Ecto neural progenitor cell (in vitro differentiated cells): ENCODE measurements at regions not wholly inside any gene's neighbourhood (a gene's known extent, or its start where the extent isn't known, plus 50 kb on each side); places are given as distances from the start of the nearest gene placed in this dataset.

ENCODE experiments used
- DNase-seq: peaks from one replicate; pipeline ENCODE4 v3.0.0-alpha.2; 2018; ENCODE audit warnings: low spot score

DNA sequence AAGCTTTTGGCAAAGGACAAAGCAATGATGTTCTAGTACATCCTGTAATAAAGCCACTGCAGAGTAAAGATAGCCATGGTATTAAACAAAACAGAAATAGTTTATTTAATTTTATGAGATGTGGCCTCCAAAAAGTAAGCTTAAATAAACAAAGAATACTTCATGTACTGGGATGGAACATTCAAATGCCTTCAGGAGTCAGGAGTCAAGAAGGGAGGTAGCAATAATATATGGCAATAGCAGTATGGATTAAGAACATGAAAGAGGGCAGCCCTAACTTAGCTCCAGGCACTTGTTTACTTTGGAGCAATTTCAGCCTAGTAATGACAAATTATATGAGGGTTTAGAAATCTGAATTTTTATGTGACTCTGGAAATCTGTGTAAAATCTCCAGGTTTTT, 343.9 kb upstream of the THRB start:
- no peak for DNase-seq

DNA sequence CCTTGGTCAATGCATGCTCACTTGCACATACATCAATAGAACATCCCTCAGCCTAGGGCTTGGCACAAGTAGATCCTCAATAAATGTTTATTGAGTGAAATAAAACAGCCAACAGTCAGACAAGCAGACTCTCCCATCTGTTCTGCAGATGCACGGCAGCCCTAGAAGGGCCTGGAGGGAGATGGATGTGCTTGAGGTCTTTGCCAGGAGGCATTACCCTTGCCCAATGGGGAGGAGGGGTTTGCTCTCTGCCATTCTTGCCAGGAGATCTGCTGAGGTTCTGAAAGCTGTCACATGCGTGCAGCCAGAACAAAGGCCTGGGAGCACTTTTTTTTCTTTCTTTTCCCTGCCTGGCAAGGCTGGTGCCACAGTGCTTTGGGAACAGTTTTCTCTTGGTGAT, 349.3 kb upstream of the THRB start:
- no peak for DNase-seq

DNA sequence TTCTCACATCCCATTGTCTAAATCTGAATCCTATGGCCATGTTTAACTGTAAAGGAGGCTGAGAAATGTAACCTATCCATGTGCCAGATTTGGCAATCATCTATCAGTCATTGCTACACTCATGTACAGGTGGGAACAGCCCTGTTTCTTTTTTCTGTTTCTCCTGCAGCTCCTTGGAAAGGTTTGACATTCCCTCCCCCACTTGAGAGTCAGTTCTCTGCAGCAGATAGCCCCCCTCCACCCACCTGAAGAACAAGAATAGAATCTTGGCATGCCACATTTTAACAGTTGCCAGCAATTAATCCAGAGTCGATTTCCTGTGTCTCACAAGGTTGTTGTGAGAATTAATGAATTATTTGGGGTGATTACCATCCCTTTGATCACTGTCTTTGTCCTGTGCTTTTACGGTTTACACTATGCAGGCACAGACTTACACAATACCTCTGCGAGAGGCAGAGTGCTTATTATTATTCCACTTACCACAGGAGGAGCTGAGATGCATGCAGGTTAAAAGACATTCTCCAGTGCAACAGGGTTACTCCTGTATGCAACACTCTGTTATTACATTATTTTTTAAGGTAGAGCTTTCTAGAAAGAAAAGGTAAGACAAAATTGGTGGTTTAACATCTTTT, 351.0 kb upstream of the THRB start:
- DNase-seq: no peak

DNA sequence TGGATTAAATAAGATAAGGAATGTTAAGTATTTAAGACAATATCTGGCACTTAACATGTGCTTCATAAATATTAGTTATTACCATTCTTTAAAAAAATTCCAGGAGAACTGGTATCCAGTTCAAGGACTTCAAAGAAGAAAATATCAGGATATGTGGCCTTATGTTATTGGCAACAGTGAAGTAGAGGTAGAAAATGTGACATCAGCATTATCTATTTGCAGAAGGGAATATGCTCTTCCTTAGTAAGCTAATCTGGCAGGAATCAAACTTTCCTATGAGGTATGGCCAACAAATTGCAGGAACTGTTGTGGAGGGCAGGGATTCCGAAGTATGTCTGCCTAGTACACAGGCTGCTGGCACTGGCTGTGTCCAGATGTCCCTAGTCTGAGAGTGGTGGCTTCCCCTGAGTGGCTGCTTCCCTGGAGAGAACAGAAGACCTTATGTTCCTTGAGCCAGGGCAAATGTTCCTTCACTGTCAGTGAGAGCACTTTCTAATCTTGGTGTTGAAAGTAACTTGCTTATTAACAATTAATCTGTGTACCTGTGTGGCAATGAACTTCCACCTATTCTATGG, 351.7 kb upstream of the THRB start:
- DNase-seq: no peak

DNA sequence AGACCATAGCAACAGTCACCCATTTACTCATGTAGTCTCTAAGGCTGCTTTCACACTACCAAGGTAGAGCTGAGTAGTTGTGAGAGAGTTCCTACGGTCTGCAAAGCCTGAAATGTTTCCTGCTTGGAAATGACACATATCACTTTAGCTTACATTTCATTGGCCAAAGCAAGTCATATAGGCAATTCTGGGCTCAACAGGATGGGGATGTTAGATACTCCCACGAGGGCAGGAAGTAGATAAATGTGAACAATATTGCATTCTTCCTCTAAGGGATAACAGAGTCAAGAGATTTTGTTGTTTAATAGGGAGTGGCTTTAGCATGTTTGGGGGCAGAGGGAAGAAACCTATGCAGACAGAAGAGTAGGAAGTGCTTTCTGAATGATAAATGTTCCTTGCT, 355.6 kb upstream of the THRB start:
- DNase-seq: no peak

DNA sequence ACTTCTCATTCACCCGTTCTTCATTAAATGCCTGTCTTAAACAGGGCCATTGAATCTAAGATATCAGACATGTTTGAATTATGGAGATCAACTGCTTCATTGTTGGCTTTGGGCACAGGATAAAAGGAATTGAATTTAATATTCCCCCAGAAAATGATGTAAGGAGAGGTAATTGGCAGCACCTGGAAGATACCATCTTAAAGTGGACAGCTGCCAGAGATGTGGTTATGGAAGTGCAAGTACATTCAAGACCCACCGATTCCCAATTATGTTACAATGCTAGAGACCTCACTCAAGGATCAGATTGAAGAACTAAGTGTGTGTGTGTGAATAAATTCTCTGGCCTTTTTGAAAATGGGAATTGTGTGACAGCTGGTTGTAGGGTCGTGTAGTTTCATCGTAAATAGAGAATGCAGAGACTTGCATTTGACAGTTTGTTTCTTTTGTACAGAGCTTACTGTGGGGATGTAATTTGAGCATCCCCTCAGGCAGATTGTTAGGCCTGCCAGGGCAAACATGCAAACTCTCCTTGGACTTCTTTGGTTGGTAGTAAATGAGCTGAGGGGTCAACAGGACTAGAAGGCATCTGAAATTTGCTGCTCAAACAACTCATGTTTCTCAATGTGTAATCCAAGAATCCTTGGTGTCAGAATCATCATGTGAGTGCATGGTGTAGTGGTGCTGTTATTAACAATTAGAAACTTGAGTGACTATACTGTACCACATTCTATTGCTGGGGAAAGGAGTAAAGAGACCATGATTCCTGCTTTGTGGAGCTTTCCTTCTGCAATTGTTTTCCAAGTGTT, 359.2 kb upstream of the THRB start:
- no peak for DNase-seq

DNA sequence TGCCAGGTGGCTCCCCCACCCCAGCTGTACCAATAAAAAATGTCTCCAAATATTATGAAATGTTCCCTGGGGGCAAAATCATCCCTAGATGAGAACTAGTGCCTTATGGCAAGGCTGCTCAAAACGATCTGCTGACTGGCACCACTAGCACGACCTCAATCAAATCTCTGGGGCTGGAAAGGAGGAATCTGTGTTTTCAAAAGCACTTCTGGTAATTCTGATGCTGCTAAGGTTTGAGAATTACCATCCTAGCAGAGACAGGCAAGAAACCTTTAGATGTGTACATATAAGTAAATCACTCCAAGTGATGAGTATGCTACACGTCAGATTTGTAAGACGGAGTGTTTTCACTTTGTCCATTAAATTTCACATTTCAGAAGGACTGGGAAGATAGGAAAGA, 360.1 kb upstream of the THRB start:
- DNase-seq: no peak

DNA sequence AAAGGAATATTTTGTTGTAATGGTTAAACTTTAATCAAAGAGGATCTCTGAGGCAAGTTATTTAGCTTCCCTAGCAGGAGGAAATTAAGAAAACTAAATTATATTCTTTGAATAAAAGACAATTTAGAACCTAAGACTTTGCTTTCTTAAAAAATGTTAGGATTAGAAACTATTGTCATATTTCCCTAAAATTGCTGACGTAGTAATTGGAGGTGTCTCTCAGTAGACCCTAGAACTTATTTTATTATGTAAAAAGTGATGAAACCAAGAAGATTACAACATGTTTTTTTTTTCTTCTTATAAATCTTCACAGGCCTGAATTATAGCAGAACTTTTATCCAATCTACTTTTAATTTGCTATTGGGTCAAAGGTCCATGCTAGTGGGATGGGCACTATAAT, 363.3 kb upstream of the THRB start:
- no peak for DNase-seq

DNA sequence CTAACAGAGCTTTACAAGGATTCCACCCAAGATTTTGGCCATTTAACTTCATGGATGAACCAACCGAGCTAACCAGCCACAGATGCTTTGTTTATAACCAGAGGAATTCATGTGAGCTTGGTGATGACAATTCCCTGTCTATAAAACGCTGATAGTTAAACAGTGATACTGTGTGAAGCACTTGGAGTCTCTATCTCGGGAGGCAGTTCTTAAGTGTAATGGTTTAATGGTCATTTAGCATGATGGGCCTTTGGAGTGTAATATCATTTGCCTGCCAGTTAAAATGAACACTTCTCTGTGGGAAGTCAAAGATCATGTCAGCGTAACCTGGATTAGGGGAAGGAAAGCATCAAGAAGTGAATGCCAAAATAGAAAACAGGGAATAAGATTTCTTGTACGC, 368.6 kb upstream of the THRB start:
- DNase-seq: no peak

DNA sequence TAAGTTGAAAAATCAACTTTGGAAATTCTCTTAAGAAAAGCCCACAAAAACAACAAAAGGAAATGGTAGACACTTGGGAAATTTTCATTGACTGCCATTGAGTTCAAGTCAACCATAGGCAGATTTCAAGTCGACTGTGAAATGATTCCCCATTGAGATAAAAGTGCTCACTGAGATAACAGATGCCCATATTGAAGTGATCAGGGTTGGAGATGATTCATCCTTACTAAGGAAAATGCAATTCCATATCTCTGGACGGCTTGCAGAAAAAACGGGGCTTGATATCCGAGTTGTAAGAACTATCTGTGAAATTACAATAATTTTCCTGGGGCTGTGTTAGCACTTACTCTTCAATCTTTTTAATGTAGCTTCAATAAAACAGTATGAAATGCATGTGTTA, 373.1 kb upstream of the THRB start:
- DNase-seq: no peak

DNA sequence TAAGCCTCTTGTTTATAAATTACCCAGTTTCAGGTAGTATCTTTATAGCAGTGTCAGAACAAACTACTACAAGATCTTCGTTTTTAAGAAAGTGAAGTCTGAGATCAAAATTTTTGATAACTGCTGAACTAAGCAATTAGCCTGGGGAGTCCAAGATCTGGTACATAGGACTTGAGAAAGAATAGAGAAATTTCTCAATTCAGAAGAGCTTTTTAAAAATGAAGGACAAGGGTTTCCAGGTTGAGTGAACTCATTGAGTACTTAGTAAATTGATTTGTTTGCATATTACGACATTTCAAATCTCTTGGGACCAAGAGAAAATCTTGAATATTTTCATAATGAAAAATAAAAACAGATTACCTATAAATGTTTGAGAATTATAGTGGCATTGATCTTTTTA, 386.6 kb upstream of the THRB start:
- no peak for DNase-seq

DNA sequence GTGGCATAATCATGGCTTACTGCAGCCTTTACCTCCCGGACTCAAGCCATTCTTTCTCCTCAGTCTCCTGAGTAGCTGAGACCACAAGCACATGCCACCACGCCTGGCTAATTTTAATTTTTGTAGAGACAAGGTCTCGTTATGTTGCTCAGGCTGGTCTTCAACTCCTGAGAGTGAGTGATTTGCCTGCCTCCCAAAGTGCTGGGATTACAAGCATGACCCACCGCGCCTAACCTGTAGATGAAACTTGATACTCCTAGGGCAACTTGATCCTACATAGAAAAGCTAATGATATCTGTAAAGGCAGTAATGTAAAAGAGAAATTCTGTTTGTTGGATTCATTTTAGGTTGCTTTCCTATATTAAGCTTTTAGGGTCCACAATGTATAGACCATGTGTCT, 391.9 kb upstream of the THRB start:
- no peak for DNase-seq

DNA sequence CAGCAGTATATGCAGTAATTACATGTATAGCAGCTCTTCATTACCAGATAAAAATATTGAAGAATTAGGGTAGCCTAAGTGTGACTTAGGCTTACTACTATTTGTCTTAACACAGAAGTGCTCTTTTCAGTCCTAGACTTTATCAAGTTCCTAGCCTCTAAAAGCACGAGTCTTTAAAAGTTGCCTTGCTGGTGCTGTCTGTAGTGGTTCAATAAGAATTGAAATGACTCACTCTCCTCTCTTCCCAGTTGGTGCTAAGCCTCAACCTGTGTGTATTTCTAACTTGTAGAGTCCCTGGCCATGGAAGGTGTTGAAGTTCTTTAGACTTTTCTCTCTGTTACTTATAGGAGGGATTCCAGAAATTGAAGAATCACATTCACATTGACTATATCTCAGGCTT, 395.4 kb upstream of the THRB start:
- no peak for DNase-seq

DNA sequence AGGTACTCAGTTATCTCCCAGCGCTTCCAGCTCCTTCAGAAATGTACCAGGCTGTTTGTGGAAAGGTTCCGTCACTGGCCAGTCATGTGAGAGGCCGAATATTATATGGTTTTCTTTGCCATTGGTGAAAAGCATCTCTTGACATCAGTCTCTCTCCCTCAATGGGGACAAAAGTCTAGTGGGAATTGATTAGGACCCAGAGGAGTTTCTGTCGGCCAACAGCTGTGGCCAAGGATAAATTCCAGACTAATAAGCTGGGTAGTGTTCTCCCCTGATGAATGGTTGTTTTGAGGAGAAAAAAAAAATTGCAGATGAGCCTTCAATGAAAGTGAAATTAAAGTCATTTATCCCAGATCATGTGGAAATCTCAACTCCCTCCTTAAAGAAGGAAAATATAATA, 404.7 kb upstream of the THRB start:
- no peak for DNase-seq

DNA sequence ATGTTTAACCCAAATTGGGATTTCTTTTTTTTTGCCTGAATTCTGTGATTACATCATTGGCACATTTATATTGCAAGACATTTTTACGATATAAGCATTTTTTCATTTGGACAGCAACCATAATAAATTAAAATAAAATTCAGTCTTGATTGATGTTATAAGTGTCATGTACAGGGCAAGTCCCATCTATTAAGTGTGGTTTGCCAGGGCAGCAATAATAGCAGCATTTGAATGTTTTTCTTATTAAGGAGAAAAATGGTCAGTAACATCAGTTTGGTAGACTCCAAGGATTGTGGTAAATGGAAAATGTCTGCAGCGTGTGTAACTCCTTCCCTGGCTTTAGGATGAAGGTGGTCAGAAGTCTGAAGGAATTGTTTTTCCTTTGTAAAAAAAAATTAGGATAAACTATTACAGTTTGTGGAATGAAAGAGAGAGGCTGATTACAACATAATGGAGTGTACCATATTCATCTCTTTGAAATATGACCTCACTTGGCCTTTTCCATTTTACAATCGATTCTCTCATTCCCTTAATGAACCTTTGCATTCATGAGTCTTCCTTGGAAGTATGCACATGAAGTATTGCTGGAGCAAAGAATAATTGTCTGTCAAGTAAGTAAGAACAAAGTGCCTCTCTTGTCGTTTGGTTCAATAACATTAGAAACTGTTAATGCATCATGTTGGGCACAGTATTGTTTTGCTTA, 405.4 kb upstream of the THRB start:
- DNase-seq: no peak

DNA sequence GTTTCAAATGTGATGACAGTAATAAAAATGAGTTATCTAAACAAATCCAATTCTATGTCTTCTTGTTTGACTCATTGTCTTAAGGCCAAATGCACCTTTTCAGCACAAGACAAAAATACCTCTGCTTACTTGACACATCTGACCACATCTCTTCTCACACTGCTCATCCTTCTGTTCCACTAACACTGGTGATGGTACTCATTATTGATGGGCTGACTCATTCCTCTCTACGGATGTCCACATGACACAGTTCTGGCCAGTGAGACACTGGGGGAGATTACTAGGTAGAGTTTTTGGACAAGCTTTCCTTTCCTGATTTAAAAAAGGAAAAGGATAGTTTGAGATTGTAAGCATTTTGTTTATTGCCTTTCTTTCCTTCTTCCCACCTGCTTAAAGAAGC, 410.6 kb upstream of the THRB start:
- DNase-seq: no peak

DNA sequence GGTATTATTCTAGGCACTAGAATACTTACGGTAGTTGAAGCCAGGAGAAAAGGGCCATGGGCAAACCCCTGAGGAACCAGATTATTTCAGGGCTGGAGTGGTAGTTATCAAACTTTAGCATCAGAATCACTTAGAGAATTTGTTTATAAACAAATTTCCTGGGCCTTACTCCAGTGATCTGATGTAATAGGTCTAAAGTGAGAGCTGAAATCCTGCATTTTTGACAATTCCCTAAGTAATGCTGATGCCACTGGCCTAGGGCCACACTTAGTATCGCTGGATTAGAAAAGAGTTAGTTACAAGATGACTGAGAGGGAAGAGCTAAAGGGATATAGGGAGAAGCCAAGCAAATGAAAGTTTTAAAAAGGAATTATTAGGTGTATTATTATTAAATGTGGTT, 412.5 kb upstream of the THRB start:
- DNase-seq: no peak

DNA sequence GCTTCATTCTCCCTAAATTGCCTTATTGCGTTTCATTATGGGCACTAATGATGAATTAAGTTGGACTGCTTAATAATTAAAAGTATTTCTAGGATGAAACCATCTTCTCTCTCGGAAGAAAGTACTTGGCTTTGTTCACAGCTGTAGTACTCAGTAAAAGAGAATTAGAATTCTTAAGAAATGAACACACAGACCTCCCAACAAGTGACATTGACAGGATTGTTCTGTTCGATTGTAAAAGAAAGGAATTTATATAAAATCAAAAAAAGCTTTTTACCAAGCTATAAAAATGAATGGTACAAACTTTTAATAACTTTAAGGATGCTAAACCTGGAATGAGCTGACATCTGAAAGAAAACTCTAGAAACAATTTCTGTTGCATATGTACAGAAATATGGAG, 416.4 kb upstream of the THRB start:
- no peak for DNase-seq

DNA sequence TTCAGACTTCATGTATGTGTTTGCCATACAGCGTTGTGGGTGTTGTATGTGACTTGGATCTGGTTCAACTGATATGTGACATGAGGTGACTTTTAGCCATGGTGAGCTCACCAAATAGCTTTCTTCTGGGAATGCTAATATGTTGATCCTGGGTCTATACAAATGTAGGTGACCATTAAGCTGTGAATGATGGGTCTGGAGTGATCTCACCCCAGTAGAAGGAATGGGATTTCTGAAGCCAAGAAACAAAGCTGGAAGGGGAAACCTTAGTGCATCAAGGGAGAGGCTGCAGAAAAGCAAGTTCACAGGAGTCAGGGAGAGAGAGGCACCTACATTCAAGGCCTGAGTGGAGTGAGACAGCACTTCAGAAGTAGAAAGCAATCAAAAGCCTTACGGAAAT, 421.0 kb upstream of the THRB start:
- DNase-seq: no peak

DNA sequence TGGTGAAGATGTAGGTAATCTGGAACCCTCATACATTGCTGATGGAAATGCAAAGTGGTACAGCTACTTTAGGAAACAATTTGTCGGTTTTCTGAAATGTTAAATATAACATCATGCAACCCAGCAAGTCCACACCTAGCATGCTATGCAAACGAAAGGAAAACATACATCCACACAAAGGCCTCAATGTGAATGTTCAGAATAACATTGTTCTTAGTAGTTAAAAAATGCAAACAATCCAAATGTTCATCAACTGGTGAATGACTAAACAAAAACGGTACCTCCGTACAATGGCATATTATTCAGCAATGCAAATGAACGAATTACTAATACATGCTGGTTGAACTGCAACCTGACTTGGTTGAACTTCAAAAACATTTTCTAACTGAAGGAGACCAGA, 423.3 kb upstream of the THRB start:
- no peak for DNase-seq

DNA sequence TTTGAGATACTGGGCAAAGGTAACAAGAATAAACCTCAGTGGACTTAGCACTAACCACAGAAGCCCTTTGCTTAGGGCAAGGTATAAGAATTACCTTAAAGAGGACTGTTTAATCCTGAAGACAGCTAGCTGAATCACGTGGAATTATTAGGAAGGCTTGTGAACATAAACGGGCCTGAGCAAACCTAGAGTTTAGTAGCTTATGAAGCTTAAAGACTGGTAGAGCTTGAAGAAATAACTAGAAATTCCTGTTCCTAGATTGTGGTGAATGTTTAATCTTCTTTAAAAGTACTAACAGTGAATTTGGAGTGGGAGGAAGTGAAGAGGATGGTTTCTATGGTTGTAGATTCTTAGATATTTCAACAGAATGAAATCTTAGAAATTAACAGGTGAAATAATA, 428.9 kb upstream of the THRB start:
- DNase-seq: no peak

DNA sequence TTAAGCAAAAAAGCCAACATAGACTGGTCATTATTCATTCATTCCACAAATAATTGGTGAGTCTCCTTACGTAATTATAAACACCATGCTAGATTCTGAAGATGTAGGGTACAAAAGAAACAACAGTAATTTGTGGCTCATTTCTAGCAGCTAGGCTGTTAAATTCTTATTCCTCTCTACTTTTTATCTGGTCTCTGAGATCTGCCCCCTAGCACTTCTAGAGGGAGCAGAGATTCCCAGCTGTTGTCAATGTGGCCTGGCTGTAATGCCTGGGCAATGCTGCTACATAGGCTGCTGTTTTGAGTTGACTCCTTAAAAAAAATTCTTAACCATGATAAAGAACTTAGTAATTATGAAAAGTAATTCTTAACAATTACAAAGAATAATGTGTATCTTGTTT, 434.9 kb upstream of the THRB start:
- no peak for DNase-seq

DNA sequence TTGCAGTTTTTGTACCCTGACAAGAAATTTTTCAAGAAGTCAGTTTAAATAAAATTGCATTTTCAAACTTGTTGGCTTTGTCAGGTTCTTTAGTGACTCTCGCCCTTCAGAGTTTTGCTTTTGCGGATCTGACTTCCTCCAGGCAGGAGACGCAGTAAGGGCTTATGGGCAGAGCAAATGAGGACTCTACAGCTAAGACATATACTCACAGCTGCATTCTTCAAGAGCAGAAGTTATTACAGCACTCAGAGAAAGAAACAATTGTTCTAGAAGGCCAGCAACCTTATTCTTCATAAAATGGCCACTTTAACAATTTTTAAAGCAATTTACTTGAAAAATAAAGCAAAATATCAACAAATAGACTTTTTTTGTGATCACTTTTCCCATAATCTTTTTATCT, 438.8 kb upstream of the THRB start:
- DNase-seq: no peak
